Skeletal muscle cell (primary cell): ENCODE measurements at regions not wholly inside any gene's neighbourhood (a gene's known extent, or its start where the extent isn't known, plus 50 kb on each side); places are given as distances from the start of the nearest gene placed in this dataset.

Experiments
- DNase-seq: peaks from one replicate; pipeline ENCODE4 v3.0.0-alpha.2; 2010; ENCODE audit warnings: low read depth
- H3K4me3 ChIP-seq: 2 replicates; pipeline ENCODE4 v1.5.1; 2011; ENCODE audit warnings: low read depth, mild to moderate bottlenecking, control low read depth, low read length, moderate library complexity

GRCh38 chr7:26038201-26038990 lies 113.6 kb upstream of the NFE2L3 start:
- no peak overlapping the region for H3K4me3 ChIP-seq
- no peak for DNase-seq

GRCh38 chr7:26040085-26040484 lies 111.9 kb upstream of the NFE2L3 start:
- H3K4me3 ChIP-seq, result no peak overlapping the region
- DNase-seq, result no peak

- H3K4me3 ChIP-seq, result no peak overlapping the region
- DNase-seq, result no peak
Measured at GRCh38 chr7:26042237-26042636, 109.8 kb upstream of the NFE2L3 start.

- H3K4me3 ChIP-seq, result no peak overlapping the region
- DNase-seq, result no peak
Measured at GRCh38 chr7:26043801-26044200, 108.2 kb upstream of the NFE2L3 start.

- H3K4me3 ChIP-seq, result no peak overlapping the region
- no peak for DNase-seq
Measured at GRCh38 chr7:26044320-26044719, 107.7 kb upstream of the NFE2L3 start.

- no peak for DNase-seq
- H3K4me3 ChIP-seq, result no peak overlapping the region
Measured at GRCh38 chr7:26046150-26046549, 105.8 kb upstream of the NFE2L3 start.

- H3K4me3 ChIP-seq, result no peak overlapping the region
- DNase-seq, result no peak
Measured at GRCh38 chr7:26046878-26047277, 105.1 kb upstream of the NFE2L3 start.

GRCh38 chr7:26048663-26049062 lies 103.3 kb upstream of the NFE2L3 start:
- DNase-seq, result no peak
- H3K4me3 ChIP-seq, result no peak overlapping the region

GRCh38 chr7:26049081-26049480 lies 102.9 kb upstream of the NFE2L3 start:
- no peak for DNase-seq
- H3K4me3 ChIP-seq, result no peak overlapping the region

- no peak overlapping the region for H3K4me3 ChIP-seq
- DNase-seq, result no peak
Measured at GRCh38 chr7:26051021-26051420, 101.0 kb upstream of the NFE2L3 start.

GRCh38 chr7:26052706-26053105 lies 99.3 kb upstream of the NFE2L3 start:
- no peak for DNase-seq
- H3K4me3 ChIP-seq, result no peak overlapping the region

GRCh38 chr7:26054386-26054785 lies 97.6 kb upstream of the NFE2L3 start:
- H3K4me3 ChIP-seq, result no peak overlapping the region
- no peak for DNase-seq

- H3K4me3 ChIP-seq, result no peak overlapping the region
- DNase-seq, result no peak
Measured at GRCh38 chr7:26055241-26055640, 96.8 kb upstream of the NFE2L3 start.

- no peak for DNase-seq
- no peak overlapping the region for H3K4me3 ChIP-seq
Measured at GRCh38 chr7:26060733-26061677, 91.0 kb upstream of the NFE2L3 start.

- no peak for DNase-seq
- H3K4me3 ChIP-seq, result no peak overlapping the region
Measured at GRCh38 chr7:26061678-26062603, 90.1 kb upstream of the NFE2L3 start.

- H3K4me3 ChIP-seq, result no peak overlapping the region
- no peak for DNase-seq
Measured at GRCh38 chr7:26065652-26066051, 86.3 kb upstream of the NFE2L3 start.

- no peak for DNase-seq
- no peak overlapping the region for H3K4me3 ChIP-seq
Measured at GRCh38 chr7:26066736-26067135, 85.3 kb upstream of the NFE2L3 start.

- no peak overlapping the region for H3K4me3 ChIP-seq
- no peak for DNase-seq
Measured at GRCh38 chr7:26070290-26070689, 81.7 kb upstream of the NFE2L3 start.

GRCh38 chr7:26071622-26072456 lies 80.2 kb upstream of the NFE2L3 start:
- no peak overlapping the region for H3K4me3 ChIP-seq
- no peak for DNase-seq
